ENCODE measurements at regions not wholly inside any gene's neighbourhood (a gene's known extent, or its start where the extent isn't known, plus 50 kb on each side); places are given as distances from the start of the nearest gene placed in this dataset.

GRCh38 chr6:142500250-142500786 lies 198.5 kb downstream of the ADGRG6 start:
- no peak overlapping the region for H3K4me3 ChIP-seq (ENCODE audit: low read depth, low read length)
- no peak for DNase-seq (ENCODE audit: low read depth)
- TF ChIP-seq CTCF (IDR thresholded peaks at IDR 0.05; ENCODE audit: insufficient read depth, low read depth, low read length), result no peak

- no peak for DNase-seq (ENCODE audit: low read depth)
- TF ChIP-seq CTCF (IDR thresholded peaks at IDR 0.05; ENCODE audit: insufficient read depth, low read depth, low read length), result no peak
- no peak overlapping the region for H3K4me3 ChIP-seq (ENCODE audit: low read depth, low read length)
Observed at GRCh38 chr6:142501795-142502194, 200.0 kb downstream of the ADGRG6 start.

DNA sequence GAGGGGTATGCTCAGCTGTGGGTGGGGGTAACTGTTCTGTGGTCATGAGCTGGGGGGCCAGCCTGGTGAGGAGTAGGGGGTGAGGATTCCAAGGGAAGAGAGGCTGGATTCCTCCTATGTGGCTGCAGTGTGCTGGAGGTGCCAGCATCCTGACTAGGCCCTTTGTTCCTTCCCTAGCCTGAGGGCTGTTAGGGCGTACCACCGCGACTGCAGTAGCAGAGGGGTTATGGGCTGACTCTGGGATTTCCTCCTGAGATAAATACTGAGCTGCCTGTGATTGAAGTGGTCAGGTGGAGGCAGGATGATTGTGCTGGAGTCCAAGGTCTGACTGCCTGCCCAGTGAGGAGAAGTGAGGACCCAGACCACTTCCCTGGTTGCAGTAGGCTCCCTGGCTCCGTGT lies 205.3 kb downstream of the ADGRG6 start:
- DNase-seq (ENCODE audit: low read depth), result no peak
- TF ChIP-seq CTCF (IDR thresholded peaks at IDR 0.05; ENCODE audit: insufficient read depth, low read depth, low read length), result no peak
- no peak overlapping the region for H3K4me3 ChIP-seq (ENCODE audit: low read depth, low read length)

DNA sequence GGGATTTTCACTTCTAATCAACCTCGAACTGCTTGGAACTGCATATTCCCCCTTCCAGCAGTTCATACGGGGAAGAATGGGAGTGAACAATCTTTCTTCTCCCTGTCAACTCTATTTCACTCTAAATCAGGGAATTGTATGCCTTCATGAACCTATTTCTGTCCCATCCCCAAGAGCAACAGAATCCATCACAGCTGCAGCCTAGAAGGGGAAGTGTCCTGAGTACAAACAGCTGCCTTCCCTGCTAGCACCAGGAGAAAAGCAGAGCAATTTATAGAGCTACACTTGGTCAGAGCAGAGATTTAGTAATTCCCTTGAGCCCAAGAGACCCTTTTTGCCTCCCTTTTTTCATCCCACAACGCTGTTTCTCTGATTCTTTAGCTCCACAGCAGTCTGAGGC lies 208.4 kb downstream of the ADGRG6 start:
- no peak for DNase-seq (ENCODE audit: low read depth)
- TF ChIP-seq CTCF (IDR thresholded peaks at IDR 0.05; ENCODE audit: insufficient read depth, low read depth, low read length), result no peak

DNA sequence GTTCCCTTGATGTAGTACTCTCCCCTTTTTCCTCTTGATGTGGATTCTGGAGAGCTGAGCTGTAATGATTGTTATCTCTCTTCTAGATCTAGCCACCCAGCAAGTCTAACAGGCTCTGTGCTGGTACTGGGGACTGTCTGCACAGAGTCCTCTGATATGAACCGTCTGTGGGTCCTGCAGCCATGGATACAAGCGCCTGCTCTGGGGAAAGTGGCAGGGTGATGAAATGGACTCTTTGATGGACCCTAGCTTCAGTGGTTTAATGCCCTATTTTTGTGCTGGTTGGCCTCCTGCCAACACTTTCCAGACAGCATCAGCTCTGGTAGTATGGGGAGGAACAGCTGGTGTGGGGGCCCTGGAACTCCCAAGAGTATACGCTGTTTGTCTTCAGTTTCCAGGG lies 216.3 kb downstream of the ADGRG6 start:
- TF ChIP-seq CTCF (IDR thresholded peaks at IDR 0.05; ENCODE audit: insufficient read depth, low read depth, low read length), result no peak
- no peak for DNase-seq (ENCODE audit: low read depth)

More for the DNA sequence above, 208.4 kb downstream of the ADGRG6 start:
- H3K4me3 ChIP-seq (ENCODE audit: low read depth, low read length), result no peak overlapping the region

DNA sequence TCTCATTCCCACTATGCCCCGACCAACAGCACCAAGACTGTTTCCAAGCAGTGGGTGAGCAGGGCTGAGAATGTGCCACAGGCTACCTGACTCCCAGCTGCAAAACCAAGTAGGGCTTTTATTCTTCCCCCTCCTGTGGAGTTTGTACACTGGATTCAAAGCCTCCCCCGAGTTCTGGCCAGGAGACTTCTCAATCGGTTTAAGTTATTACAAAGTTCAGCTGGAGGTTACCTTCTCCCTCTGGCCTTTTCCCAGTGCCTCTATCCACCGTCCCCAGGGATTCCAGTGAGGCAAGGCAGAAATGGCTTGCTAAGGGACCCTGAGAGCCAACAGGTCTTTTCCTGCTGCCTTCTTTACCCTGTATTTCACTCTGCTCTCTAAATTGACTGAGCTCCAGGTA lies 217.0 kb downstream of the ADGRG6 start:
- H3K4me3 ChIP-seq (ENCODE audit: low read depth, low read length), result no peak overlapping the region
- no peak for TF ChIP-seq CTCF (IDR thresholded peaks at IDR 0.05; ENCODE audit: insufficient read depth, low read depth, low read length)
- DNase-seq (ENCODE audit: low read depth), result no peak

More for the DNA sequence above, 216.3 kb downstream of the ADGRG6 start:
- no peak overlapping the region for H3K4me3 ChIP-seq (ENCODE audit: low read depth, low read length)

GRCh38 chr6:142521791-142522190 lies 220.0 kb downstream of the ADGRG6 start:
- H3K4me3 ChIP-seq (ENCODE audit: low read depth, low read length), result no peak overlapping the region
- TF ChIP-seq CTCF (IDR thresholded peaks at IDR 0.05; ENCODE audit: insufficient read depth, low read depth, low read length), result no peak
- DNase-seq (ENCODE audit: low read depth), result no peak
